ENCODE measurements at regions not wholly inside any gene's neighbourhood (a gene's known extent, or its start where the extent isn't known, plus 50 kb on each side); places are given as distances from the start of the nearest gene placed in this dataset.

DNA sequence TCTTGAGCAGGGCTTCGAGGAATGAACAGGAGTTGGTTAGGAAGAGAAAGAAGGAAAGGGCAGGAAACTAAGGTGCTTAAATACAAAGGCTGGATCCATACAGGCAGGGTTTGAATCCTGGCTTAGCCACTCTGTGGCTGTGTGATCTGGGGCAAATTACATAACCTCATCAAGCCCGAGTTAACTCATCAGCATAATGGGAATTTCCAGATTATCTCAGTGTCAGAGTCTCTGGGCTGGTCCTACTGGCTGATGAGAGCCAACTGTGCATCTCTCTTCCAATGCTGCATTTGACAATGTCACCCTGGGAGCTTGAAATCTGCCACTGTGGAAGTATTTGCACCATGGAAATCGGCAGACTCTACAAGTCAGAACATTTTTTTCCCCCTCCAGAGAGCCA lies 83.8 kb upstream of the SLC6A6 start:
- DNase-seq = no peak

DNA sequence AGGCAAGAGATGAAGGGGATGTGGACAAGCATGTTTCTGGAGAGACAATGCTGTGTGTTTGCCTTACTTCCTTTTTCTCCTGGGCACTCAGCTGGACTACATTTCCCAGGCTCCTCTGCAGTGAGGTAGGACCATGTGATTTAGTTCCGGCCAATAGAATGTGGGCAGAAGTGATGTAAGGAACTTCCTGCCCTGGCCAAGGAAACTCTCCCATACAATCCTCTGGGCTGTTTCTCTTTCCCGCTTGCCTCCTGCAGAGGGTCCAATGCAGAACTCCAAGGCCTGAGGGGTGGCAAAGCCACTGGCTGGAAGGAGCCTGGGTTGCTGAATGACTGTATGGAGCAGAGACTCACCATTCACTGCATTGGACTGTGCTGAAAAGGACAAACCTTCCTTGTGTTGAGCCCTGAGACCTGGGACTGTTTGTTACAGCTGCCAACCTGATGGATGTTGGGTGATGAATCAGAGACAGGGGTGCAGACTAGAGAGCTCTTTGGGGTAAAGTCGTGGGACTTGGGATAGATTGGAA lies 82.7 kb upstream of the SLC6A6 start:
- DNase-seq = no peak

DNA sequence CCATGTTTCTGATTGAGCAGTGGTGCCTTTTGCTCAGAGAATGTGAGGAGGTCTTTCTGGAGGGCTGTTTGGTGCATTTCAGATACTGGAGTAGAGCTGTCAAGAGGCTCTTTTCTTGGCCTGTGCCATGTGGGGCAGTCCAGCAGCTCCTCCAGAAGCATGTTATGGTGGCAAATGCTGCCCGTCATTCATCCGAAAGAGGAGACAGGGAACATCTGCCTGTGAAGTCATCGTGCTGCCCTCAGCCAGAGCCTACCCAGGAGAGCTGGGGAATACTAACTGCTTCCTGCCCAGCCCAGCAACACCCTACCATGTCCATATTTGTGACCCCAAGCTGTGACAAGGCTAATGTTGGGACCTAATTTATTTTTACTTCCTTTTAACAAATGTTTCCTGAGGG lies 82.2 kb upstream of the SLC6A6 start:
- no peak for DNase-seq

- DNase-seq = no peak
Observed at GRCh38 chr3:14322001-14322400, 80.4 kb upstream of the SLC6A6 start.

GRCh38 chr3:14322667-14323295 lies 79.6 kb upstream of the SLC6A6 start:
- DNase-seq = no peak

DNA sequence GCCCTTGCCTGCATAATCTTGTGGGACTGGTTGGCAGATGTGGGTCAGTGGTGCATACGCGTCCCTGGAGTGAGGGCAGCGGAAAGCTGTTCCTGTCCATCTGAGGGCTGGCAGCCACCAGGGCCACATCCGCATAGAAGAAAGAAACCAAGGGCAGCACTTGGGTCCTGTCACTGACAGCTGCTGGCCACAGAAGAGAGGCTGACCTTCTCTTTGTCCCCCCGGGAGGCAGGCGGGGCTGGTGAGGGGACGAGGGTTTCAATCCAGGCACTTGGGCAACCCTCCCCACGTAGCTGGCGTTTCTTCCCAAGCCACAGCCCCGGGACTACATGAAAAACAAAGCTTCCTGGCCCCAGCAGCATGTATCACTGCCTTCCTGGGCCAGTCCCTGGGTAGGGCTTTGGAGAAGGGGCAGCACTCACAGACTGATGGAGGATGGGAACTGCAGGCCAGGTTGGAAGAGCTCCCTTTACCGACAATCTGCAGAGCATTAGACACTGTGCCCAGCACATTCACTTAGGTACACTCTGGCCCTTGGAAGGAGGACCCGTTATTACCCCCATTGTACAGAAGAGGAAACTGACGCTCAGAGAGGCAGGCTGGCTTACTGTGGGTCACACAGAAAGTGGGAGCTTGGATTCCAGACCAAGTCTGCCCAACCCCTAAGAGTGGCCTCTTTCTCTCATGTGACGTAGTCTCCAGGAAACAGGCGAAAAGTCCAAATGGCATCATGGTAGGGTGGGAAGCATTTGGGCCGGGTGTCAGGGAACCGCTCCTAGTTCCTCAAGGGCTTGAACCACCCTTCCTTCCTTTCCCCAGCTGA lies 78.8 kb upstream of the SLC6A6 start:
- DNase-seq = no peak

DNA sequence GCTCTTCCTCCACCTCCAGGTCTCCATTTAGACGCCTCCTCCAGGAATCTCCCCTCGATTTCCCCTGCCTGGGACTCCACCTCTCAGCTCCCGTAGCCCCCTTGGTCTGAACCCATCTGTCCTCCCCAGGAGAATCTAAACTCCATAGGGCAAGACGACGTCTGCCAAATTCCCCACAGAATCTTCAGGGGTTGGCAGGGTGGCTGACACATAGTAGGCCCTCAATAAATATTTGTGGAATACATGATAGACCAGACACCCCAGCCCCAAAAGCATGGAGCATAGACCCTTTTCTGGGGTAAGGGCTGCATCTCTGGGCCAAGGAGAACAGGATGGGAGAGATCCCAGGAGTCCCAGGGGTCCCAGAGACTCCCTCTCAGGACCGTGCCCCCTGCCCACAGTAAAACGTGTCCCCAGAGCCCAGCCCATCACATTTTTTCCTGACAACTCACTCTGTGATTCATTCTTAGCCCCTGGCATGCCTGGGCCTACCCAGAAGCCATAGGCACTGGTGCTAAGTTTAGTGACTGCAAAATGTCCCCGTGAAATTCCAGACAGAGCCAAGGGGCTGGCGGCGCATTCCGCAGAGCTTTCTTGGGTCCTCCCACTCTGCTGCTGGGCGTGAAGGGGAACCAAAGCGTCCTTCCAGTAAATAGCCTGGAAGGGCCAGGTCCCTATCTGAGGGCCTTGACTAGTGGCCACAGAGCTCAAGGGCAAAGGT lies 78.0 kb upstream of the SLC6A6 start:
- no peak for DNase-seq

DNA sequence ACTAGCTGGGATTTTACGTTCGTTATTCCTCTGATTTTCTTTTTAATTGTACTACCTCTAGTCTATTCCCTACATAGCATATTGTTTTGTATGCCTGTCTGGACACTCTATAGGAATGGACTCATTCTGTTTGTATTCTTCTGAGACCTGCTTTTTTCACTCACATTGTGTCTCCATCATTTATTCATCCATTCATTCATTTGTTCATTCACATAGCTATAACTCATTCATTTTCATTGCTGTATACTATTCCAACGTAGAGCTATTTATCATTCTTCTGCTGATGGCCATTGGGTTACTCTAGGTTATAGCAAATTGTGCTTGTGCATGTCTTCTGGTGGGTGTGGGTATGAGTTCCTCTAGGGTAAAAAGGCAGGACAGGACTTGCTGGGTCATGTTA lies 74.0 kb upstream of the SLC6A6 start:
- DNase-seq = no peak

DNA sequence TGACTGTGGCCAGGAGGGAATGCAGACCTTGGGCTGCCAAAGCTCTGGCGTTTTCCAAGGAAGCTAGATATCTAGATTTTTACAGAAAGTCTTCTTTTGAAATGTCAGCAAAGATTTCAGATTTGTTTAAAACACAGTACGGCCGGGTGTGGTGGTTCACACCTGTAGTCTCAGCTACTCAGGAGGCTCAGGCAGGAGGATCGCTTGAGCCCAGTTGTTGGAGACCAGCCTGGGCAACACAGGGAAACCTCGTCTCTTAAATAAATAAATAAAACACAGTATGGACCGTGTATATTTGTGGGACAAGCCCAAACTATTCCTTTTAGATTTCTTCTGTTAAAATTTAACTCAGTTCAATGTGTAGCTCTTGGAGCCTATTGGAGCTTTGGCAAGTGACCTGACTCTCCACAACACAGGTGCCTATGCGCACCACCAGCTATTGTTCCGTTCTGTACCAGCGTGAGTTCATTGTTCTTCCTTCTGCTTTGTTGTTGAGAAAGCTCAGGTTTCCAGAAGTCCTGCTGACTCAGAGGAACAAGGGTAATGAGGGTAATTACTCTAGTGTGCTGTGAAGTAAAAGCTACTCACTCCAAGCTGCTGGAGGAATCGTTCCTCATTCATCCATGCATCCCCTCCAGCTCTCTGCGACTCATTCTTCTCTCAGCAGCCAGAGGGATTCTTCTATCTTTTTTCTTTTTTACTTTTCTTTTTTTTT lies 73.1 kb upstream of the SLC6A6 start:
- no peak for DNase-seq

- DNase-seq = no peak
Observed at GRCh38 chr3:14329842-14330241, 72.6 kb upstream of the SLC6A6 start.

DNA sequence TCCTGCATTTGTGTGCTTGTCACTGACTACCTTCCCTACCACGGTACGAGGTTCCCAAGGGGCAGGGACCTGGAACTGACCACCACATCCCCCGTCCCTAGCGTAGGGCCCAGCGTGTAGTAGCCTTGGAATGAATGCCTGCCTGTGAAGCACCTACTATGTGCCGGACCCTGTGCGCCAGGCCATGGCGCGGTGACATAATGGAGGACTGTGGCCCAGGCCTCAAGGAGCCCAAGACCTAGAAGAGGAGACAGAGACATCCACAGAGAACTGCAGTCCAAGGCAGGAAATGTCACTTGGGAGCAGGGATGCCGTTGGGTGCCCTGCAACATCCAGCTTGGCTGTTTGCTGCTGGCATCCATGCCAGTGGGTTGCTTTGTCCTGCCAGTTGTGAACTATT lies 71.9 kb upstream of the SLC6A6 start:
- no peak for DNase-seq

DNA sequence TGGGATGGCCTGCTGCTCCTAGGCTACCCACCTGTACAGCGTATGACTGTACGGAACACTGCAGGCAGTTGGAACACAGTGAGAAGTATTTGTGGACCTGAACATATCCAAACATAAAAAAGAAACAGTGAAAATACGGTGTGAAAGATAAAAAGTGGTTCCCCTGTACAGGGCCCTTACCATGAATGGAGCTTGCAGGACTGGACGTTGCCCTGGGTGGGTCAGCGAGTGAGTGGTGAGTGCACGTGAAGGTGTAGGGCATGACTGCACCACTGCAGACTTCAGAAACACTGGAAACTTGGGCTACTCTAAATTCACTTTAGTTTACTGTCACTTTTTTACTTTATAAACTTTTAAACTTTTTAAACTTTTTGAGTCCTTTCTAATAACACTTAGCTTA lies 71.2 kb upstream of the SLC6A6 start:
- no peak for DNase-seq

DNA sequence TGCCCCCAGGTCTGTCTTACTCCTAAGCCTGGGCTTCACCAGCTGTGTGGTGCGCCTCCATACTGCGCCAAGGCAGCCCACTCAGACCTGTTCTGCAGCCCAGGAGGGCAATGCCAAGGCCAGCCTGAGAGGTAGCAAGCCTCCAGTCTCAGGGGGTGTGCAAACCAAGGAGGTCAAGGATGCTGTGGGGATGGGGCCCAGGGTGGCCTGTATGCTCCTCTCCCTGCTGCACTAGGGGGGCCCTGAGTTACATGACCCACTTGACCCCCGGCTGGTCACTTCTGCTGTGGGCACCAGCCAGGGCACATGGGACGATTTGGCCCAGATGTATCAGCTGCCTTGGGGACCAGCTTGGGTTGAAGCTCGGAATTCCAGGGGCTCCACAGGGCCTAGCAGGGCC lies 70.0 kb upstream of the SLC6A6 start:
- DNase-seq = no peak

DNA sequence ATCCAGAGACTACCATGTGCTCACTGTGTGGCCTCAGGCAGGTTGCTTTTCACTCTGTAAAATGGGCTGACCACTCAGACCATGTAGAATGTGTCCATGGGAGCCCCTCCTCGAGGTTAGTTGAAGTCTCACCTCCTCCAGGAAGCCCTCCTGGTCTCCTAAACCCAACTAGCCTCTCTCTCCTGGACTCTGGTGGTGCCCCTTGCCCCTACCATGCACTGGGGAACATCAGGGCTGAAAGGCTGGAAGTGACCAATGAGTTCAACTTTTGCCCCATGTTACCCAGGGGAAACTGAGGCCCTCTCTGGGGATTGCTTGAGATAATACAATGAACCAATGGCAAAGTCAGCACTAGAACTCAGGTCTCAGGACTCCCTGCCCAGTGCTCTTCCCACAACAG lies 69.2 kb upstream of the SLC6A6 start:
- DNase-seq = no peak

GRCh38 chr3:14333621-14334020 lies 68.8 kb upstream of the SLC6A6 start:
- DNase-seq = no peak

GRCh38 chr3:14334136-14334535 lies 68.3 kb upstream of the SLC6A6 start:
- no peak for DNase-seq

DNA sequence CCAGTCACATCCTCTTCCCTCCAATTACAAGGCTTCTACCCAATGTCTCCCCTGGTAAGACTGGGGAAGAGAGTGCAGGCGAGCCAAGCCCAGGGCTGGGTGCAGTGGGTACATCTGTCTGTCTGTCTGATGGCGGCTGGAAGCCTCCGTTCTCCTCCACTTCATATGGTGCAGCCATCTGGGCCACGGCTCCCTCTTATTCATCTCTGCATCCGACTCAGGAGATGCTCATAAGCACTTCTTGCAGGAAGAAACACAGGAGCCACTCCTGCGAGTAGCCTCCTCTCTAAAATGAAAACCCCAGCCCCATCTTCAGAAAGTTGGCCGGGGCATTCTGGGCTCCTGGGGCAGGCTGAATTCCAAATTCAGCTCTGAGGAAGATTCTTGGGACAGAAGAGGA lies 67.5 kb upstream of the SLC6A6 start:
- no peak for DNase-seq

- no peak for DNase-seq
Observed at GRCh38 chr3:14335774-14336748, 66.3 kb upstream of the SLC6A6 start.

DNA sequence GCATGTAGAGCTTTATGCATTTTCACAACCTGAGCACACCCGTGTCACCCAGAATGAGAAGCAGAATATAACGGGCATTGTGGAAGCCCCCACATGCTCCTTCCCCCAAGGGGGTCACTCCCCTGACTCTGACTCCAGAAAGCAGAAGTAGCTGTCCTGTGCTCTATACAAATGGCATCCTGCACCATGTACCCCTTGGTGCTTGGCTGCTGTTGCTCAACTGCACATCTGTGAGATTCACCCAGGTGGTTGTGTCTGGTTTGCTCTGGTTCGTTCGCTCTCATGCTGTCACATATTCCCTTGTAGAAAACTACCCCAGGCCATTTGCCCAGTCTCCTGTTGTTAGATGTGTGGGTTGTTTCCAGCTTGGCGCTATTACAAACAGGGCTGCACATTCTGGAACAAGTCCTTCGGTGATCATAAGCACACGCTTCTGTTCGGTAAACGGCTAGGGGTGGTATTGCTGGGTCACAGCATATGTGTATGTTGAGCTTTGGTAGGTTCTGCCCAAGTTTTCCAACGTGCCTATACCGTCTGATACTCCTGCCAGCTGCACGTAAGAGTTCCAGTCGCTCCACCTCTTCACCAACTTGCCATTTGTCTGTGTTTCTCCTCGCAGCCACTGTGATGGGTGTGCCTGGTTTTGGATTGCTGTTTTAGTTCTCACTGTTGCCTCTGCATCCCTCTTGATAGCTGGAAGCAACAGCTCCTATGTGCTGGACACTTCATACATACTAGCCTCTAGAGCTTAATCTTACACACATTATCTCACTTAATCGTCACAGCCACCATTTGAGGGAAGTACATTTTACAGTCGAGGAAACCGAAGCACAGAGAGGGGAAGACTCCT lies 65.4 kb upstream of the SLC6A6 start:
- DNase-seq = no peak

DNA sequence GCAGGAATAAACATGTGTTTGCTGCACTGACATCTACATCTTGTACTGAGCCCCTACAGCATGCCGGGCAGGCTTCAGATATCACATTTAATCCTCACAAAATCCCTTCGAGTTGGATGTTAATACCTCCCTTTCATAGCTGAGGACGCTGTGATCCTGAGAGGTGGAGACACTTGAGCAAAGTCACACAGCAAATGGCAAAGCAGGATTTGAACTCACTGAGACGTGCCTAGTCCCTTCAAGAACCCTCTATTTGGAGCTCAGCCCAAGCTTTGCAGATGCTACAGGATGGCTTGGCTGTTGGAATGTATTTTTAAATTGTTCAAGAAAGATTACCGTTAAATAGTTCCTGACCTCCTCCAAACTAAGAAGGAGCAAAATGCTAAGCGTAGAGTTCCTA lies 64.6 kb upstream of the SLC6A6 start:
- DNase-seq = no peak

DNA sequence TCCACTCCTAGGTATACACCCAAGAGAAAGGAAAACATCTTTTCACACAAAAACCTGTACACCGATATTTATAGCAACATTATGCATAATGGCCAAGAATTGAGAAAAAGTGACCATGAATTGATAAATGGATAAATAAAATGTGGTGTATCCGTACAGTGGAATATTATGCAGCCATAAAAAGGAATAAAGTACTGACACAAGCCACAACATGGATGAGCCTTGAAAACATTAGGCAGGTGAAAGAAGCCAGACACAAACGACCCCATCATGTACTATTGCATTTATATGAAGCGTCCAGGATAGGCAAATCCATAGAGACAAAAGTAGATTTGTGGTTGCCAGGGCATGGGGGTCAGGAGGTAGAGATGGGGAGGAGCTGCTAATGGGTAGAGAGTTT lies 64.2 kb upstream of the SLC6A6 start:
- no peak for DNase-seq

Data from activated gamma-delta T cell treated with Interleukin-2 at 50 U/mL for 16 hours (primary cell).